ENCODE measurements at regions not wholly inside any gene's neighbourhood (a gene's known extent, or its start where the extent isn't known, plus 50 kb on each side); places are given as distances from the start of the nearest gene placed in this dataset.

GRCh38 chr3:96354742-96355141, 459.7 kb upstream of the EPHA6 start:
- Histone ChIP-seq H3K27ac (ENCODE audit: insufficient read depth in 1 of 2, low read depth in 1 of 2, low read length in 2 of 2, poor library complexity in 1 of 2, severe bottlenecking in 2 of 2) (no peak overlapping the region), H3K27me3 (replicated peaks in 2 of 5; ENCODE audit: control insufficient read depth in 4 of 5, insufficient read depth in 5 of 5, low read length in 4 of 5) (no peaks in the 10 kb centered on the region), H3K36me3 (ENCODE audit: control insufficient read depth in 4 of 4, insufficient read depth in 4 of 4, low read length in 3 of 4) (no peaks in the 10 kb centered on the region), H3K4me1 (ENCODE audit: control extremely low read depth in 1 of 4, control insufficient read depth in 4 of 4, insufficient read depth in 4 of 4, low read length in 3 of 4) (no peaks in the 10 kb centered on the region), H3K9me3 (ENCODE audit: control extremely low read depth in 1 of 5, control insufficient read depth in 4 of 5, insufficient read depth in 2 of 5, low read depth in 1 of 5, low read length in 4 of 5) (no peaks in the 10 kb centered on the region), H3K4me3 (ENCODE audit: control insufficient read depth in 1 of 7, extremely low read depth in 1 of 7, insufficient read depth in 4 of 7, low read depth in 2 of 7, low read length in 6 of 7) (no peak overlapping the region)
- CTCF ChIA-PET = no interaction called here
- no peak for DNase-seq
- POLR2A ChIA-PET = no interaction called here

GRCh38 chr3:96361241-96361640, 453.2 kb upstream of the EPHA6 start:
- H3K27ac ChIP-seq (ENCODE audit: insufficient read depth in 1 of 2, low read depth in 1 of 2, low read length in 2 of 2, poor library complexity in 1 of 2, severe bottlenecking in 2 of 2) = no peak overlapping the region
- no peak overlapping the region for H3K4me3 ChIP-seq (ENCODE audit: control insufficient read depth in 1 of 7, extremely low read depth in 1 of 7, insufficient read depth in 4 of 7, low read depth in 2 of 7, low read length in 6 of 7)
- H3K4me1 ChIP-seq (ENCODE audit: control extremely low read depth in 1 of 4, control insufficient read depth in 4 of 4, insufficient read depth in 4 of 4, low read length in 3 of 4) = no peaks in the 10 kb centered on the region
- ChIA-PET CTCF (no interaction called here), POLR2A (no interaction called here)
- H3K36me3 ChIP-seq (ENCODE audit: control insufficient read depth in 4 of 4, insufficient read depth in 4 of 4, low read length in 3 of 4) = no peaks in the 10 kb centered on the region
- no peak for DNase-seq
- H3K27me3 ChIP-seq (replicated peaks in 2 of 5; ENCODE audit: control insufficient read depth in 4 of 5, insufficient read depth in 5 of 5, low read length in 4 of 5) = no peaks in the 10 kb centered on the region
- H3K9me3 ChIP-seq (ENCODE audit: control extremely low read depth in 1 of 5, control insufficient read depth in 4 of 5, insufficient read depth in 2 of 5, low read depth in 1 of 5, low read length in 4 of 5) = no peaks in the 10 kb centered on the region
- WGBS (ENCODE audit: insufficient coverage) = no CpG with 5 or more reads among the region's 1 CpG

GRCh38 chr3:96370637-96371036, 443.8 kb upstream of the EPHA6 start:
- CTCF ChIA-PET = no interaction called here
- Histone ChIP-seq H3K27me3 (replicated peaks in 2 of 5; ENCODE audit: control insufficient read depth in 4 of 5, insufficient read depth in 5 of 5, low read length in 4 of 5) (no peaks in the 10 kb centered on the region), H3K27ac (ENCODE audit: insufficient read depth in 1 of 2, low read depth in 1 of 2, low read length in 2 of 2, poor library complexity in 1 of 2, severe bottlenecking in 2 of 2) (no peak overlapping the region), H3K9me3 (ENCODE audit: control extremely low read depth in 1 of 5, control insufficient read depth in 4 of 5, insufficient read depth in 2 of 5, low read depth in 1 of 5, low read length in 4 of 5) (no peaks in the 10 kb centered on the region), H3K36me3 (ENCODE audit: control insufficient read depth in 4 of 4, insufficient read depth in 4 of 4, low read length in 3 of 4) (no peaks in the 10 kb centered on the region), H3K4me3 (ENCODE audit: control insufficient read depth in 1 of 7, extremely low read depth in 1 of 7, insufficient read depth in 4 of 7, low read depth in 2 of 7, low read length in 6 of 7) (no peak overlapping the region), H3K4me1 (ENCODE audit: control extremely low read depth in 1 of 4, control insufficient read depth in 4 of 4, insufficient read depth in 4 of 4, low read length in 3 of 4) (no peaks in the 10 kb centered on the region)
- DNase-seq = no peak
- POLR2A ChIA-PET = no interaction called here

- Histone ChIP-seq H3K9me3 (ENCODE audit: control extremely low read depth in 1 of 5, control insufficient read depth in 4 of 5, insufficient read depth in 2 of 5, low read depth in 1 of 5, low read length in 4 of 5) (peaks cover 0 to 5% (median 0%) of the 10 kb centered on the region in 5 experiments), H3K27me3 (replicated peaks in 2 of 5; ENCODE audit: control insufficient read depth in 4 of 5, insufficient read depth in 5 of 5, low read length in 4 of 5) (no peaks in the 10 kb centered on the region), H3K27ac (ENCODE audit: insufficient read depth in 1 of 2, low read depth in 1 of 2, low read length in 2 of 2, poor library complexity in 1 of 2, severe bottlenecking in 2 of 2) (no peak overlapping the region), H3K36me3 (ENCODE audit: control insufficient read depth in 4 of 4, insufficient read depth in 4 of 4, low read length in 3 of 4) (no peaks in the 10 kb centered on the region), H3K4me3 (ENCODE audit: control insufficient read depth in 1 of 7, extremely low read depth in 1 of 7, insufficient read depth in 4 of 7, low read depth in 2 of 7, low read length in 6 of 7) (no peak overlapping the region), H3K4me1 (ENCODE audit: control extremely low read depth in 1 of 4, control insufficient read depth in 4 of 4, insufficient read depth in 4 of 4, low read length in 3 of 4) (no peaks in the 10 kb centered on the region)
- ChIA-PET CTCF (no interaction called here), POLR2A (no interaction called here)
- 82% methylated on average over 1 of the region's 1 CpG for WGBS (ENCODE audit: insufficient coverage)
- DNase-seq = no peak
These were observed 404.2 kb upstream of the EPHA6 start for GRCh38 chr3:96410006-96410730.

GRCh38 chr3:96416549-96417255, 397.7 kb upstream of the EPHA6 start:
- no peak for DNase-seq
- no peak overlapping the region for H3K4me3 ChIP-seq (ENCODE audit: control insufficient read depth in 1 of 7, extremely low read depth in 1 of 7, insufficient read depth in 4 of 7, low read depth in 2 of 7, low read length in 6 of 7)
- no peaks in the 10 kb centered on the region for H3K36me3 ChIP-seq (ENCODE audit: control insufficient read depth in 4 of 4, insufficient read depth in 4 of 4, low read length in 3 of 4)
- H3K9me3 ChIP-seq (ENCODE audit: control extremely low read depth in 1 of 5, control insufficient read depth in 4 of 5, insufficient read depth in 2 of 5, low read depth in 1 of 5, low read length in 4 of 5) = no peaks in the 10 kb centered on the region
- ChIA-PET CTCF (no interaction called here), POLR2A (no interaction called here)
- 100% methylated on average over 2 of the region's 5 CpGs for WGBS (ENCODE audit: insufficient coverage)
- H3K27ac ChIP-seq (ENCODE audit: insufficient read depth in 1 of 2, low read depth in 1 of 2, low read length in 2 of 2, poor library complexity in 1 of 2, severe bottlenecking in 2 of 2) = no peak overlapping the region
- H3K27me3 ChIP-seq (replicated peaks in 2 of 5; ENCODE audit: control insufficient read depth in 4 of 5, insufficient read depth in 5 of 5, low read length in 4 of 5) = no peaks in the 10 kb centered on the region
- no peaks in the 10 kb centered on the region for H3K4me1 ChIP-seq (ENCODE audit: control extremely low read depth in 1 of 4, control insufficient read depth in 4 of 4, insufficient read depth in 4 of 4, low read length in 3 of 4)

GRCh38 chr3:96428097-96428496, 386.3 kb upstream of the EPHA6 start:
- no peaks in the 10 kb centered on the region for H3K4me1 ChIP-seq (ENCODE audit: control extremely low read depth in 1 of 4, control insufficient read depth in 4 of 4, insufficient read depth in 4 of 4, low read length in 3 of 4)
- POLR2A ChIA-PET = no interaction called here

GRCh38 chr3:96430079-96430478, 384.3 kb upstream of the EPHA6 start:
- H3K4me3 ChIP-seq (ENCODE audit: control insufficient read depth in 1 of 7, extremely low read depth in 1 of 7, insufficient read depth in 4 of 7, low read depth in 2 of 7, low read length in 6 of 7) = no peak overlapping the region
- H3K36me3 ChIP-seq (ENCODE audit: control insufficient read depth in 4 of 4, insufficient read depth in 4 of 4, low read length in 3 of 4) = no peaks in the 10 kb centered on the region
- no peaks in the 10 kb centered on the region for H3K9me3 ChIP-seq (ENCODE audit: control extremely low read depth in 1 of 5, control insufficient read depth in 4 of 5, insufficient read depth in 2 of 5, low read depth in 1 of 5, low read length in 4 of 5)
- no peaks in the 10 kb centered on the region for H3K4me1 ChIP-seq (ENCODE audit: control extremely low read depth in 1 of 4, control insufficient read depth in 4 of 4, insufficient read depth in 4 of 4, low read length in 3 of 4)
- no CpG with 5 or more reads among the region's 2 CpGs for WGBS (ENCODE audit: insufficient coverage)
- POLR2A ChIA-PET = no interaction called here
- CTCF ChIA-PET = no interaction called here
- no peaks in the 10 kb centered on the region for H3K27me3 ChIP-seq (replicated peaks in 2 of 5; ENCODE audit: control insufficient read depth in 4 of 5, insufficient read depth in 5 of 5, low read length in 4 of 5)
- no peak for DNase-seq
- no peak overlapping the region for H3K27ac ChIP-seq (ENCODE audit: insufficient read depth in 1 of 2, low read depth in 1 of 2, low read length in 2 of 2, poor library complexity in 1 of 2, severe bottlenecking in 2 of 2)

More at GRCh38 chr3:96428097-96428496, 386.3 kb upstream of the EPHA6 start:
- DNase-seq = no peak
- Histone ChIP-seq H3K27ac (ENCODE audit: insufficient read depth in 1 of 2, low read depth in 1 of 2, low read length in 2 of 2, poor library complexity in 1 of 2, severe bottlenecking in 2 of 2) (no peak overlapping the region), H3K9me3 (ENCODE audit: control extremely low read depth in 1 of 5, control insufficient read depth in 4 of 5, insufficient read depth in 2 of 5, low read depth in 1 of 5, low read length in 4 of 5) (no peaks in the 10 kb centered on the region), H3K27me3 (replicated peaks in 2 of 5; ENCODE audit: control insufficient read depth in 4 of 5, insufficient read depth in 5 of 5, low read length in 4 of 5) (no peaks in the 10 kb centered on the region), H3K4me3 (ENCODE audit: control insufficient read depth in 1 of 7, extremely low read depth in 1 of 7, insufficient read depth in 4 of 7, low read depth in 2 of 7, low read length in 6 of 7) (no peak overlapping the region), H3K36me3 (ENCODE audit: control insufficient read depth in 4 of 4, insufficient read depth in 4 of 4, low read length in 3 of 4) (no peaks in the 10 kb centered on the region)
- CTCF ChIA-PET = no interaction called here

All from common myeloid progenitor, CD34-positive (primary cell).